ENCODE measurements at regions not wholly inside any gene's neighbourhood (a gene's known extent, or its start where the extent isn't known, plus 50 kb on each side); places are given as distances from the start of the nearest gene placed in this dataset.

- Histone ChIP-seq H3K27me3 (ENCODE audit: control insufficient read depth in 1 of 2, insufficient read depth in 1 of 2, low read length in 2 of 2) (peaks cover 10 to 78% of the 10 kb centered on the region in 2 experiments), H3K27ac (ENCODE audit: low read length, poor library complexity, severe bottlenecking) (no peak overlapping the region), H3K4me1 (ENCODE audit: control insufficient read depth, insufficient read depth, low read depth, low read length) (peaks cover 2% of the 10 kb centered on the region), H3K9me3 (ENCODE audit: control insufficient read depth, low read length) (no peaks in the 10 kb centered on the region), H3K36me3 (ENCODE audit: control insufficient read depth in 1 of 2, insufficient read depth in 2 of 2, low read depth in 1 of 2, low read length in 2 of 2) (no peaks in the 10 kb centered on the region), H2AK5ac (ENCODE audit: low read length, severe bottlenecking) (no peak overlapping the region), H3K23ac (ENCODE audit: low read length in 2 of 2) (no peak overlapping the region), H2AFZ (ENCODE audit: low read depth, low read length) (no peak overlapping the region), H4K91ac (ENCODE audit: low read length) (no peak overlapping the region), H3K4ac (ENCODE audit: low read depth in 1 of 2, low read length in 2 of 2) (no peak overlapping the region), H3K79me1 (replicated peaks; ENCODE audit: low read length, poor library complexity, severe bottlenecking) (no peaks in the 10 kb centered on the region), H4K8ac (ENCODE audit: low read length) (no peak overlapping the region), H3K14ac (ENCODE audit: low read length in 2 of 2) (no peak overlapping the region), H2BK5ac (ENCODE audit: low read depth, low read length, poor library complexity, severe bottlenecking) (no peak overlapping the region), H2BK120ac (ENCODE audit: low read depth, low read length) (no peak overlapping the region), H3K18ac (ENCODE audit: low read depth in 1 of 2, low read length in 2 of 2) (no peak overlapping the region), H2BK15ac (ENCODE audit: low read depth, poor library complexity, severe bottlenecking) (no peak overlapping the region), H2BK12ac (ENCODE audit: low read length in 2 of 2) (no peak overlapping the region), H3K9ac (ENCODE audit: low read length) (no peak overlapping the region), H3K4me3 (ENCODE audit: insufficient read depth in 1 of 2, low read depth in 1 of 2, low read length in 2 of 2) (no peak overlapping the region), H3K4me2 (ENCODE audit: low read length, poor library complexity, severe bottlenecking) (no peak overlapping the region)
- no peak for DNase-seq
Observed at GRCh38 chr11:45343444-45343843, 57.3 kb upstream of the SYT13 start.

DNA sequence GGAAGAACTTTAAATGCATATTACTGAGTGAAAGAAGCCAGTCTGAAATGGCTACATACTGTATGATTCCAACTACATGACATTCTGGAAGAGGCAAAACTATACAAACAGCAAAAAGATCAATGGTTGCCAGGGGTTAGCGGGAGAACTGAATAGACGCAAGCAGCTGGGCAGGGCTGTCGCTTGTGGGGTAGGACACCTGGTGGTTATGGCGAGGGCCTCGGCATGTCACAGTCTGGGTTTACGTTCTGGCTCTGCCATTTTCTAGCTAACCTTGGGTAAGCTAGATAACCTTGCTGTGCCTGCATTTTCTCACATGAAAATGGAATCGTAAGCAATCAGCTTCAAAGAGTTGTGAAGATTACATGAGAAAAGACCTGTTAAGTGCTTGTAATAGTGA is 55.2 kb upstream of the SYT13 start:
- no peak overlapping the region for H2AK5ac ChIP-seq (ENCODE audit: low read length, severe bottlenecking)
- H3K4me3 ChIP-seq (ENCODE audit: insufficient read depth in 1 of 2, low read depth in 1 of 2, low read length in 2 of 2), result no peak overlapping the region
- H4K91ac ChIP-seq (ENCODE audit: low read length), result no peak overlapping the region
- peaks cover 2% of the 10 kb centered on the region for H3K4me1 ChIP-seq (ENCODE audit: control insufficient read depth, insufficient read depth, low read depth, low read length)
- no peak overlapping the region for H3K18ac ChIP-seq (ENCODE audit: low read depth in 1 of 2, low read length in 2 of 2)
- H3K23ac ChIP-seq (ENCODE audit: low read length in 2 of 2), result no peak overlapping the region
- H2BK12ac ChIP-seq (ENCODE audit: low read length in 2 of 2), result no peak overlapping the region
- no peak overlapping the region for H2BK120ac ChIP-seq (ENCODE audit: low read depth, low read length)
- H3K79me1 ChIP-seq (replicated peaks; ENCODE audit: low read length, poor library complexity, severe bottlenecking), result no peaks in the 10 kb centered on the region
- no peaks in the 10 kb centered on the region for H3K36me3 ChIP-seq (ENCODE audit: control insufficient read depth in 1 of 2, insufficient read depth in 2 of 2, low read depth in 1 of 2, low read length in 2 of 2)
- no peak overlapping the region for H3K4me2 ChIP-seq (ENCODE audit: low read length, poor library complexity, severe bottlenecking)
- peaks cover 10 to 64% of the 10 kb centered on the region in 2 experiments for H3K27me3 ChIP-seq (ENCODE audit: control insufficient read depth in 1 of 2, insufficient read depth in 1 of 2, low read length in 2 of 2)
- H2BK15ac ChIP-seq (ENCODE audit: low read depth, poor library complexity, severe bottlenecking), result no peak overlapping the region
- H3K27ac ChIP-seq (ENCODE audit: low read length, poor library complexity, severe bottlenecking), result no peak overlapping the region
- H3K9ac ChIP-seq (ENCODE audit: low read length), result no peak overlapping the region
- no peak overlapping the region for H2BK5ac ChIP-seq (ENCODE audit: low read depth, low read length, poor library complexity, severe bottlenecking)
- H3K4ac ChIP-seq (ENCODE audit: low read depth in 1 of 2, low read length in 2 of 2), result no peak overlapping the region
- no peak overlapping the region for H4K8ac ChIP-seq (ENCODE audit: low read length)
- H3K14ac ChIP-seq (ENCODE audit: low read length in 2 of 2), result no peak overlapping the region
- no peak for DNase-seq
- H3K9me3 ChIP-seq (ENCODE audit: control insufficient read depth, low read length), result no peaks in the 10 kb centered on the region
- H2AFZ ChIP-seq (ENCODE audit: low read depth, low read length), result no peak overlapping the region
- WGBS, result 80% methylated on average over 7 of the region's 7 CpGs

DNA sequence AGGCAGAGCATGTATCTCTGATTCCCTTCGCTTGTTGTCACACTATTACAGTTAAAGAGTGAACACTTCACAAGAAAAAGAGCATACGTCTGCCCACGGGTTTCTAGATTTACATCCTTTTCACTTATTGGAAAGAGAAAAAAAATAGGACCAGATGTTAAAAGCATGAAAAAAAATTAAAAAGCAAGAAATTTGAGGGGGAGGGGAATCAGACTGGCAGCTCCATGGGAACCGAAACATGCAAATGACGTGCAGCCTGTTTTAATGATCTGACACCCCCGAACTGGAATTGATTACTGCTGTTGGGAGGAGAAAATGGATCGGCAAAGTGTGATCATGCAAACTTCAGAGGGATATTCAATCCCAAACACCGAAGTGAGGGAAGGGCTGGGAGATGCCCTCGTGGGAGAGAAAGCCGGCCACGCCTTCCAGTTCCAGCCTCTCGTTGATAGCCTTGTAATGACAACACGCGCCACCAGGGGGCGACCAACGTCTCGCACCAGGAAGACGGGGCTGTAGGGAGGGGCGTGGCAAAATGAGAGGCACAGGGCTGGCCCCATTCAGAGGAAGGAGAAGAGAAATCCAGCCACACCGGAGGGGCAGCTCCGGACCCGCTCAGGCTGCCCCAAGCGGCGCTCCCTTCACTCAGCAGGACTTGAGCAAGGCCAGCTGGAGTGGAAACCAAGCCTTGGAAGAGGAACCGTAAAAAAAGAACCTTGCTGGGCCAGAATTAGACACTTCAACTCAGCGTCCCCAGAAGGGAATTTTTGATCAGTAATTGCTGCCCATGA is 53.8 kb upstream of the SYT13 start:
- WGBS, result 12% methylated on average over 23 of the region's 26 CpGs

GRCh38 chr11:45337583-45338360 is 51.6 kb upstream of the SYT13 start:
- H3K27ac ChIP-seq (ENCODE audit: low read length, poor library complexity, severe bottlenecking), result no peak overlapping the region
- H3K18ac ChIP-seq (ENCODE audit: low read depth in 1 of 2, low read length in 2 of 2), result no peak overlapping the region
- WGBS, result 97% methylated on average over 9 of the region's 10 CpGs
- H2BK5ac ChIP-seq (ENCODE audit: low read depth, low read length, poor library complexity, severe bottlenecking), result no peak overlapping the region
- H3K27me3 ChIP-seq (ENCODE audit: control insufficient read depth in 1 of 2, insufficient read depth in 1 of 2, low read length in 2 of 2), result peaks cover 4 to 40% of the 10 kb centered on the region in 2 experiments
- DNase-seq, result no peak
- no peak overlapping the region for H2AFZ ChIP-seq (ENCODE audit: low read depth, low read length)
- H3K14ac ChIP-seq (ENCODE audit: low read length in 2 of 2), result no peak overlapping the region
- H3K4me2 ChIP-seq (ENCODE audit: low read length, poor library complexity, severe bottlenecking), result no peak overlapping the region
- H3K4me1 ChIP-seq (ENCODE audit: control insufficient read depth, insufficient read depth, low read depth, low read length), result peaks cover 2% of the 10 kb centered on the region
- no peaks in the 10 kb centered on the region for H3K79me1 ChIP-seq (replicated peaks; ENCODE audit: low read length, poor library complexity, severe bottlenecking)
- no peak overlapping the region for H3K4ac ChIP-seq (ENCODE audit: low read depth in 1 of 2, low read length in 2 of 2)
- H2BK12ac ChIP-seq (ENCODE audit: low read length in 2 of 2), result no peak overlapping the region
- no peak overlapping the region for H3K4me3 ChIP-seq (ENCODE audit: insufficient read depth in 1 of 2, low read depth in 1 of 2, low read length in 2 of 2)
- no peak overlapping the region for H3K9ac ChIP-seq (ENCODE audit: low read length)
- H4K91ac ChIP-seq (ENCODE audit: low read length), result no peak overlapping the region
- no peaks in the 10 kb centered on the region for H3K36me3 ChIP-seq (ENCODE audit: control insufficient read depth in 1 of 2, insufficient read depth in 2 of 2, low read depth in 1 of 2, low read length in 2 of 2)
- H3K23ac ChIP-seq (ENCODE audit: low read length in 2 of 2), result no peak overlapping the region
- no peak overlapping the region for H2BK15ac ChIP-seq (ENCODE audit: low read depth, poor library complexity, severe bottlenecking)
- no peak overlapping the region for H4K8ac ChIP-seq (ENCODE audit: low read length)
- no peak overlapping the region for H2AK5ac ChIP-seq (ENCODE audit: low read length, severe bottlenecking)
- H2BK120ac ChIP-seq (ENCODE audit: low read depth, low read length), result no peak overlapping the region
- no peaks in the 10 kb centered on the region for H3K9me3 ChIP-seq (ENCODE audit: control insufficient read depth, low read length)

More for the DNA sequence above, 53.8 kb upstream of the SYT13 start:
- Histone ChIP-seq H3K18ac (ENCODE audit: low read depth in 1 of 2, low read length in 2 of 2) (no peak overlapping the region), H4K8ac (ENCODE audit: low read length) (no peak overlapping the region), H2BK120ac (ENCODE audit: low read depth, low read length) (no peak overlapping the region), H3K4me1 (ENCODE audit: control insufficient read depth, insufficient read depth, low read depth, low read length) (peaks cover 2% of the 10 kb centered on the region), H3K9ac (ENCODE audit: low read length) (peak overlapping the region; percentile 52), H3K4me2 (ENCODE audit: low read length, poor library complexity, severe bottlenecking) (peak overlapping the region; percentile 69), H3K27me3 (ENCODE audit: control insufficient read depth in 1 of 2, insufficient read depth in 1 of 2, low read length in 2 of 2) (peaks cover 10 to 57% of the 10 kb centered on the region in 2 experiments), H3K79me1 (replicated peaks; ENCODE audit: low read length, poor library complexity, severe bottlenecking) (no peaks in the 10 kb centered on the region), H2BK12ac (ENCODE audit: low read length in 2 of 2) (no peak overlapping the region), H3K9me3 (ENCODE audit: control insufficient read depth, low read length) (no peaks in the 10 kb centered on the region), H3K4ac (ENCODE audit: low read depth in 1 of 2, low read length in 2 of 2) (no peak overlapping the region), H4K91ac (ENCODE audit: low read length) (no peak overlapping the region), H3K4me3 (ENCODE audit: insufficient read depth in 1 of 2, low read depth in 1 of 2, low read length in 2 of 2) (peak overlapping the region in 1 of 2 experiments; percentile 69), H2BK5ac (ENCODE audit: low read depth, low read length, poor library complexity, severe bottlenecking) (no peak overlapping the region), H3K36me3 (ENCODE audit: control insufficient read depth in 1 of 2, insufficient read depth in 2 of 2, low read depth in 1 of 2, low read length in 2 of 2) (no peaks in the 10 kb centered on the region), H3K23ac (ENCODE audit: low read length in 2 of 2) (no peak overlapping the region), H2BK15ac (ENCODE audit: low read depth, poor library complexity, severe bottlenecking) (no peak overlapping the region), H3K14ac (ENCODE audit: low read length in 2 of 2) (no peak overlapping the region), H3K27ac (ENCODE audit: low read length, poor library complexity, severe bottlenecking) (no peak overlapping the region), H2AK5ac (ENCODE audit: low read length, severe bottlenecking) (no peak overlapping the region), H2AFZ (ENCODE audit: low read depth, low read length) (peak overlapping the region; percentile 83)
- DNase-seq, result peak; percentile 86
